OCI-LY7 (cell line): ENCODE measurements at regions not wholly inside any gene's neighbourhood (a gene's known extent, or its start where the extent isn't known, plus 50 kb on each side); places are given as distances from the start of the nearest gene placed in this dataset.

Experiments
- BruUV-seq: library from RNA; stranded (reverse); fragments of 400-500 nt; replicated peaks from 2 replicates; lab custom pipeline; 2021; lab: Mats Ljungman, UMichigan
- CTCF ChIA-PET: fragments of 300-600 bp; sonication (Branson Sonifier 250); formaldehyde crosslinking; loops from one replicate; lab custom pipeline; 2022; ENCODE audit warnings: antibody characterized with exemption; ENCODE audit not compliant: unreplicated experiment; lab: Charles Lee
- POLR2A ChIA-PET: fragments of 300-600 bp; sonication (Branson Sonifier 250); formaldehyde crosslinking; loops from one replicate; lab custom pipeline; 2022; ENCODE audit warnings: antibody characterized with exemption; lab: Charles Lee
- DNase-seq: peaks from one replicate; pipeline ENCODE4 v3.0.0-alpha.2; 2015; ENCODE audit warnings: low spot score
- H2AFZ ChIP-seq: fragments of 200-600 bp; sonication (generic), shearing (Covaris generic); 2 replicates; pipeline ENCODE4 v1.6.1; 2014; ENCODE audit warnings: mild to moderate bottlenecking, antibody characterized with exemption, low read length, moderate library complexity
- H3K27ac ChIP-seq: fragments of 200-600 bp; sonication (generic); 2 replicates; pipeline ENCODE4 v1.5.1; 2014; ENCODE audit warnings: mixed run types, low read depth, mild to moderate bottlenecking, moderate library complexity, low read length, inconsistent platforms; ENCODE audit not compliant: poor library complexity, severe bottlenecking
- H3K36me3 ChIP-seq: fragments of 200-600 bp; sonication (generic); 2 replicates; pipeline ENCODE4 v1.6.1; 2014; ENCODE audit warnings: mild to moderate bottlenecking, antibody characterized with exemption, low read length, moderate library complexity, mixed read lengths; ENCODE audit not compliant: insufficient read depth
- H3K4me1 ChIP-seq: fragments of 200-600 bp; sonication (generic); 2 replicates; pipeline ENCODE4 v1.5.1; 2014; ENCODE audit warnings: mild to moderate bottlenecking, low read length; ENCODE audit not compliant: insufficient read depth, poor library complexity, severe bottlenecking
- H3K4me2 ChIP-seq: fragments of 200-600 bp; sonication (generic); 2 replicates; pipeline ENCODE4 v1.6.1; 2014; ENCODE audit warnings: mild to moderate bottlenecking, low read length
- H3K4me3 ChIP-seq: fragments of 200-600 bp; sonication (generic); 2 replicates; pipeline ENCODE4 v1.5.1; 2014; ENCODE audit warnings: mild to moderate bottlenecking, low read depth, low read length; ENCODE audit not compliant: poor library complexity, severe bottlenecking
- H3K79me2 ChIP-seq: fragments of 200-600 bp; sonication (generic); 2 replicates; pipeline ENCODE4 v1.6.1; 2016; ENCODE audit warnings: low read depth, mild to moderate bottlenecking, low read length, moderate library complexity, mixed read lengths; ENCODE audit not compliant: insufficient read depth
- H3K9me2 ChIP-seq: fragments of 200-600 bp; sonication (generic); 2 replicates; pipeline ENCODE4 v1.6.1; 2016; ENCODE audit warnings: mild to moderate bottlenecking, low read length, mixed read lengths; ENCODE audit not compliant: insufficient read depth
- H3K9me3 ChIP-seq: fragments of 200-600 bp; sonication (generic); 2 replicates; pipeline ENCODE4 v1.6.1; 2014; ENCODE audit warnings: mild to moderate bottlenecking, mixed run types, low read length, mixed read lengths
- H4K20me1 ChIP-seq: fragments of 200-600 bp; sonication (generic); 2 replicates; pipeline ENCODE4 v1.6.1; 2014; ENCODE audit warnings: mild to moderate bottlenecking, antibody characterized with exemption, low read length, moderate library complexity, mixed read lengths; ENCODE audit not compliant: insufficient read depth
- CTCF ChIP-seq: fragments of 200-600 bp; sonication (generic); conservative IDR thresholded peaks from 2 replicates; pipeline ENCODE4 v1.5.1; 2014; ENCODE audit warnings: mild to moderate bottlenecking, antibody characterized with exemption, low read length, moderate library complexity, mixed read lengths
- EZH2phosphoT487 ChIP-seq: fragments of 200-600 bp; sonication (generic); IDR thresholded peaks from 2 replicates; pipeline ENCODE4 v1.6.1; 2018; ENCODE audit warnings: low read depth, borderline replicate concordance, mild to moderate bottlenecking, mixed run types, antibody characterized with exemption, low read length, moderate library complexity, mixed read lengths
- intact Hi-C: fragments of 100-400 bp; cut with micrococcal nuclease; formaldehyde crosslinking; loops from one replicate; pipeline ENCODE4 v1.10.0; 2022; ENCODE audit not compliant: unreplicated experiment

GRCh38 chr5:169398515-169398914, 97.6 kb upstream of the SLIT3 start:
- Histone ChIP-seq H4K20me1 (no peaks in the 10 kb centered on the region), H3K9me3 (no peaks in the 10 kb centered on the region; the same call in 1 of the 2 replicates), H3K9me2 (no peaks in the 10 kb centered on the region), H3K4me2 (no peak overlapping the region), H2AFZ (no peak overlapping the region), H3K4me1 (no peaks in the 10 kb centered on the region), H3K27ac (no peak overlapping the region), H3K4me3 (no peak overlapping the region), H3K36me3 (no peaks in the 10 kb centered on the region), H3K79me2 (no peaks in the 10 kb centered on the region)
- no TSS peak for BruUV-seq
- DNase-seq = no peak
- POLR2A ChIA-PET = interaction anchor here (0.6 kb wide), 1 partner anchor 23 kb away, joined by 3 read pairs; no protein-coding TSS in a partner anchor
- TF ChIP-seq CTCF (no peak), EZH2phosphoT487 (no peak)
- intact Hi-C loops = no loop called here
- CTCF ChIA-PET = no interaction called here

- H3K4me1 ChIP-seq = no peaks in the 10 kb centered on the region
- ChIA-PET CTCF (no interaction called here), POLR2A (no interaction called here)
- H3K9me3 ChIP-seq = no peaks in the 10 kb centered on the region; the same call in 1 of the 2 replicates
- intact Hi-C loops = no loop called here
- H3K36me3 ChIP-seq = no peaks in the 10 kb centered on the region
- no peaks in the 10 kb centered on the region for H3K79me2 ChIP-seq
- no peak overlapping the region for H2AFZ ChIP-seq
- BruUV-seq = no TSS peak
- TF ChIP-seq CTCF (no peak), EZH2phosphoT487 (no peak)
- no peak for DNase-seq
- H3K27ac ChIP-seq = no peak overlapping the region
- no peak overlapping the region for H3K4me2 ChIP-seq
- H3K4me3 ChIP-seq = no peak overlapping the region
- no peaks in the 10 kb centered on the region for H3K9me2 ChIP-seq
- H4K20me1 ChIP-seq = no peaks in the 10 kb centered on the region
Measured at GRCh38 chr5:169395136-169395535, 94.2 kb upstream of the SLIT3 start.

GRCh38 chr5:169394371-169394770, 93.4 kb upstream of the SLIT3 start:
- no peaks in the 10 kb centered on the region; the same call in 1 of the 2 replicates for H3K9me3 ChIP-seq
- CTCF ChIA-PET = no interaction called here
- TF ChIP-seq CTCF (no peak), EZH2phosphoT487 (no peak)
- DNase-seq = no peak
- H3K4me1 ChIP-seq = no peaks in the 10 kb centered on the region
- H3K9me2 ChIP-seq = no peaks in the 10 kb centered on the region
- no peaks in the 10 kb centered on the region for H4K20me1 ChIP-seq
- intact Hi-C loops = no loop called here
- POLR2A ChIA-PET = interaction anchor here (0.6 kb wide), 2 partner anchors 10 to 216 kb away, joined by 3 read pairs; no protein-coding TSS in a partner anchor
- no peaks in the 10 kb centered on the region for H3K36me3 ChIP-seq
- H3K4me2 ChIP-seq = no peak overlapping the region
- H2AFZ ChIP-seq = no peak overlapping the region
- H3K79me2 ChIP-seq = no peaks in the 10 kb centered on the region
- H3K4me3 ChIP-seq = no peak overlapping the region
- BruUV-seq = no TSS peak
- no peak overlapping the region for H3K27ac ChIP-seq
